OCI-LY1 (cell line): ENCODE measurements at regions not wholly inside any gene's neighbourhood (a gene's known extent, or its start where the extent isn't known, plus 50 kb on each side); places are given as distances from the start of the nearest gene placed in this dataset.

ENCODE experiments used
- H2AFZ ChIP-seq: fragments of 200-600 bp; sonication (generic), shearing (Covaris generic); 2 replicates; pipeline ENCODE4 v1.6.0; 2014; ENCODE audit warnings: antibody characterized with exemption, mild to moderate bottlenecking, low read length
- H3F3A ChIP-seq: fragments of 200-600 bp; sonication (generic), shearing (Covaris generic); 2 replicates; pipeline ENCODE4 v1.6.0; 2014; ENCODE audit warnings: mild to moderate bottlenecking, antibody characterized with exemption, low read length, moderate library complexity; ENCODE audit not compliant: insufficient read depth
- H3K27ac ChIP-seq: fragments of 200-600 bp; sonication (generic); 2 replicates; pipeline ENCODE4 v1.5.1; 2014; ENCODE audit warnings: low read length, mixed run types, mild to moderate bottlenecking, low read depth; ENCODE audit not compliant: poor library complexity, severe bottlenecking
- H3K27me3 ChIP-seq: fragments of 200-600 bp; sonication (generic); 2 replicates; pipeline ENCODE4 v1.6.0; 2014; ENCODE audit warnings: antibody characterized with exemption, mild to moderate bottlenecking, low read length, moderate library complexity; ENCODE audit not compliant: insufficient read depth
- H3K36me3 ChIP-seq: fragments of 200-600 bp; sonication (generic); 2 replicates; pipeline ENCODE4 v1.6.1; 2014; ENCODE audit warnings: mild to moderate bottlenecking, antibody characterized with exemption, low read length, moderate library complexity, mixed read lengths; ENCODE audit not compliant: insufficient read depth
- H3K4me1 ChIP-seq: fragments of 200-600 bp; sonication (generic); 2 replicates; pipeline ENCODE4 v1.5.1; 2014; ENCODE audit warnings: mild to moderate bottlenecking, low read length, moderate library complexity; ENCODE audit not compliant: insufficient read depth, severe bottlenecking
- H3K4me2 ChIP-seq: fragments of 200-600 bp; sonication (generic), shearing (Covaris generic); 2 replicates; pipeline ENCODE4 v1.6.1; 2014; ENCODE audit warnings: low read length
- H3K4me3 ChIP-seq: fragments of 200-600 bp; sonication (generic); 2 replicates; pipeline ENCODE4 v1.5.1; 2014; ENCODE audit warnings: low read length, low read depth, mild to moderate bottlenecking, mixed read lengths; ENCODE audit not compliant: poor library complexity, severe bottlenecking
- H3K79me2 ChIP-seq: fragments of 200-600 bp; shearing (Covaris generic); 2 replicates; pipeline ENCODE4 v1.6.1; 2016; ENCODE audit warnings: mixed run types, low read length, mixed read lengths; ENCODE audit not compliant: insufficient read depth
- H3K9ac ChIP-seq: fragments of 200-600 bp; sonication (generic), shearing (Covaris generic); 2 replicates; pipeline ENCODE4 v1.6.1; 2014; ENCODE audit warnings: mild to moderate bottlenecking, low read length, mixed read lengths
- H3K9me2 ChIP-seq: fragments of 200-600 bp; sonication (generic), shearing (Covaris generic); 2 replicates; pipeline ENCODE4 v1.6.1; 2014; ENCODE audit warnings: low read depth, mild to moderate bottlenecking, low read length, mixed read lengths
- H3K9me3 ChIP-seq: fragments of 200-600 bp; shearing (Covaris generic); 2 replicates; pipeline ENCODE4 v1.6.1; 2014; ENCODE audit warnings: low read length, mixed read lengths
- H4K20me1 ChIP-seq: fragments of 200-600 bp; sonication (generic), shearing (Covaris generic); 2 replicates; pipeline ENCODE4 v1.6.0; 2016; ENCODE audit warnings: mild to moderate bottlenecking, low read length; ENCODE audit not compliant: insufficient read depth
- CTCF ChIP-seq: fragments of 200-600 bp; sonication (generic), shearing (Covaris generic); IDR thresholded peaks from 2 replicates; pipeline ENCODE4 v1.5.1; 2017; ENCODE audit warnings: mild to moderate bottlenecking, antibody characterized with exemption, low read length, moderate library complexity, mixed read lengths
- EZH2 ChIP-seq: fragments of 200-600 bp; sonication (generic), shearing (Covaris generic); IDR thresholded peaks from 2 replicates; pipeline ENCODE4 v1.8.0; 2017; ENCODE audit warnings: borderline replicate concordance, mixed run types, mild to moderate bottlenecking, antibody characterized with exemption, low read length, moderate library complexity, mixed read lengths

GRCh38 chr18:30510882-30511281 lies 531.7 kb downstream of the DSC3 start:
- no peaks in the 10 kb centered on the region for H3F3A ChIP-seq
- no peaks in the 10 kb centered on the region for H3K9me2 ChIP-seq
- no peaks in the 10 kb centered on the region for H3K4me1 ChIP-seq
- H3K27ac ChIP-seq, result no peak overlapping the region
- H3K79me2 ChIP-seq, result no peaks in the 10 kb centered on the region
- H2AFZ ChIP-seq, result no peak overlapping the region
- H3K36me3 ChIP-seq, result no peaks in the 10 kb centered on the region
- TF ChIP-seq EZH2 (no peak), CTCF (no peak)
- H3K9ac ChIP-seq, result no peak overlapping the region
- H3K4me2 ChIP-seq, result no peak overlapping the region
- no peak overlapping the region for H3K4me3 ChIP-seq
- no peaks in the 10 kb centered on the region for H4K20me1 ChIP-seq
- H3K27me3 ChIP-seq, result no peaks in the 10 kb centered on the region
- H3K9me3 ChIP-seq, result no peaks in the 10 kb centered on the region

- no peak overlapping the region for H3K4me3 ChIP-seq
- H3K9me3 ChIP-seq, result no peaks in the 10 kb centered on the region
- no peak overlapping the region for H3K27ac ChIP-seq
- no peaks in the 10 kb centered on the region for H3K27me3 ChIP-seq
- H3K4me2 ChIP-seq, result no peak overlapping the region
- no peaks in the 10 kb centered on the region for H3K9me2 ChIP-seq
- no peaks in the 10 kb centered on the region for H3K36me3 ChIP-seq
- no peaks in the 10 kb centered on the region for H4K20me1 ChIP-seq
- no peaks in the 10 kb centered on the region for H3F3A ChIP-seq
- no peak overlapping the region for H3K9ac ChIP-seq
- H3K79me2 ChIP-seq, result no peaks in the 10 kb centered on the region
- H3K4me1 ChIP-seq, result no peaks in the 10 kb centered on the region
- TF ChIP-seq CTCF (no peak), EZH2 (no peak)
- H2AFZ ChIP-seq, result no peak overlapping the region
Measured at GRCh38 chr18:30501594-30501993, 540.9 kb downstream of the DSC3 start.

- no peak overlapping the region for H3K27ac ChIP-seq
- no peak overlapping the region for H2AFZ ChIP-seq
- no peak overlapping the region for H3K4me2 ChIP-seq
- TF ChIP-seq CTCF (no peak), EZH2 (no peak)
- H3K79me2 ChIP-seq, result no peaks in the 10 kb centered on the region
- H3K4me1 ChIP-seq, result no peaks in the 10 kb centered on the region
- no peaks in the 10 kb centered on the region for H3K27me3 ChIP-seq
- no peaks in the 10 kb centered on the region for H3K9me3 ChIP-seq
- no peaks in the 10 kb centered on the region for H3K9me2 ChIP-seq
- H4K20me1 ChIP-seq, result no peaks in the 10 kb centered on the region
- no peak overlapping the region for H3K4me3 ChIP-seq
- H3F3A ChIP-seq, result no peaks in the 10 kb centered on the region
- no peak overlapping the region for H3K9ac ChIP-seq
- no peaks in the 10 kb centered on the region for H3K36me3 ChIP-seq
Measured at GRCh38 chr18:30500240-30500945, 542.1 kb downstream of the DSC3 start.
